Epithelial cell of esophagus (primary cell): ENCODE measurements at regions not wholly inside any gene's neighbourhood (a gene's known extent, or its start where the extent isn't known, plus 50 kb on each side); places are given as distances from the start of the nearest gene placed in this dataset.

Experiments
- DNase-seq: peaks from one replicate; pipeline ENCODE4 v3.0.0; 2010; ENCODE audit warnings: low read depth
- H3K4me3 ChIP-seq: 2 replicates; pipeline ENCODE4 v1.5.1; 2011; ENCODE audit warnings: mild to moderate bottlenecking, low read length, control low read depth
- TF ChIP-seq, protein P1 (sequence below): IDR thresholded peaks from 2 replicates; pipeline ENCODE4 v1.5.1; 2011; ENCODE audit warnings: low read depth, mild to moderate bottlenecking, low read length, control low read depth, inconsistent platforms; ENCODE audit not compliant: insufficient read depth; ENCODE audit errors: missing control alignments

- H3K4me3 ChIP-seq: no peak overlapping the region
- TF ChIP-seq, protein P1, sequence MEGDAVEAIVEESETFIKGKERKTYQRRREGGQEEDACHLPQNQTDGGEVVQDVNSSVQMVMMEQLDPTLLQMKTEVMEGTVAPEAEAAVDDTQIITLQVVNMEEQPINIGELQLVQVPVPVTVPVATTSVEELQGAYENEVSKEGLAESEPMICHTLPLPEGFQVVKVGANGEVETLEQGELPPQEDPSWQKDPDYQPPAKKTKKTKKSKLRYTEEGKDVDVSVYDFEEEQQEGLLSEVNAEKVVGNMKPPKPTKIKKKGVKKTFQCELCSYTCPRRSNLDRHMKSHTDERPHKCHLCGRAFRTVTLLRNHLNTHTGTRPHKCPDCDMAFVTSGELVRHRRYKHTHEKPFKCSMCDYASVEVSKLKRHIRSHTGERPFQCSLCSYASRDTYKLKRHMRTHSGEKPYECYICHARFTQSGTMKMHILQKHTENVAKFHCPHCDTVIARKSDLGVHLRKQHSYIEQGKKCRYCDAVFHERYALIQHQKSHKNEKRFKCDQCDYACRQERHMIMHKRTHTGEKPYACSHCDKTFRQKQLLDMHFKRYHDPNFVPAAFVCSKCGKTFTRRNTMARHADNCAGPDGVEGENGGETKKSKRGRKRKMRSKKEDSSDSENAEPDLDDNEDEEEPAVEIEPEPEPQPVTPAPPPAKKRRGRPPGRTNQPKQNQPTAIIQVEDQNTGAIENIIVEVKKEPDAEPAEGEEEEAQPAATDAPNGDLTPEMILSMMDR: no peak
- no peak for DNase-seq
These were observed 68.9 kb downstream of the NCR2 start for GRCh38 chr6:41404182-41404845.

DNA sequence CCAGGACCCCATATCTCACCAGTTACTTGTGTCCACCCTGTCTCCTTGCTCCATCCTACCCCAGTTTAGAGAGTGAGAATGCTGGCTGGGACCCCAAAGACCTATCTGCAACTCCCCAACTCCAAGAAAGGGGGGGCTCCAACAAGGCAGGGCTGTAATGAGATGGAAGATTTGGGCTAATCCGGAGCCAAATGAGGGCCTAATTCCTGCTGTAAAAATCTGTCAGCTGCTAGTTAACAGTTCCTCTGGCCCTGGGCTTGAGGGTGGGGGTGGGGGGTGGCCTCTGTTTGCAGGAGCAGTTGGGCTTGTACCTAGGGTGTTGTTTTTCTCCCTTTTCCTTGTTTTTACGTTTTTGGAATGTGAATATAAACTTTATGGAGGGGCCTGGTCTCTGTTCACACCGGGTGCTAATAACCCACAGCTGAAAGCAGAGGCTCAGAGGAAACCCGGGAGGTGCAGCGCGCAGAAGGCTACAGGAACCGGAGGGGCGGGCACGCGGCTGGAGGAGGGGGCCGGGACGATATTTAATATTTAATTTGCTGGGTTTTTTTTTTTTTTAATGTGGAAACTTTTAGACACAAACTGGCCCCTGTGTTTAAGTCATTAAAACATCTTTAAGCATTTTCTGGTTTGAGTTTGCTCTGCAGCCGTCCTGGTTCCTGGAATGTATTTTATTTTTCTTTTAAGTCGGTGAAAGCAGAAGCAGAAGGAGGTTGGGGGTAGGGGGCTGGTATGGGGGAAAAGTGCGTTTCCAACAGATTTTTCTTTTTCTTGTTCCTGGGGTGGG, 70.7 kb downstream of the NCR2 start:
- no peak for DNase-seq
- TF ChIP-seq, protein P1: no peak
- no peak overlapping the region for H3K4me3 ChIP-seq

DNA sequence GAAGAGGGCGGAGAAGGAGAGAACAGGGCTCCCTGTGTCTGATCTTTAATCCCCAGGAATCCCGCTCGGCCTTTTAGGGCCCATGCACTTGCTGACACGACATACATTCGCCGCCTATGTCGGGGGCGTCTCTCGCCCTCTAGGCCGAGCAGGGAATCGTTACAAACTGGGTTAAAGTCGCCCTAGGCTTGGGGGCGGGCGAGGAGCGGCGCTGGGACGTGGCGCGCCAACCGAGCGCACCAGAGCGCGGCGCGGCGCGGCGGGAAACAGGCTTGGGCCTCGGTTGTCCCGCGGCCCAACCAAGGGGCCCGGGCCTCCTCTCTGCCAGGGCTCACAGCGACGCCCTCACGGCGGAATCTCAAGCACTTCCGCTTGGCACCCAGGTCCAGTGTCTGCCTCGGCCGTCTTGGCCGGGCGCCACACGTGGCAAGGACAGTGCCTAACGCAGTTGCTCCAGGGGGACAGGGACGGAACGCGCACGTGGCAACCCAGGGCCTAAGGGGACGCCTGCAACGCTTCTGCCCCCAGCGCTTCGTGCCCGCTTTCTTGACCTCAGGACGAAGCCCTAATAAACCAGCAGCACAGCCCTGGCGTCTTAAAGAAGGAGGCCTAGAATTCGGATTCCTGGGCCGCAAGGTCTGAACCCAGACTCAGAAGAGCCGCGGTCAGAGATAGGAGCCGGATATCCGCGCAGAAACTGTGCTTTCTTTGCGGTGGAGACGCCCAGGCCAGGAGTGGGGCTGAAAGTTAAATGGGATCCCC, 71.5 kb downstream of the NCR2 start:
- TF ChIP-seq, protein P1: no peak
- H3K4me3 ChIP-seq: no peak overlapping the region
- DNase-seq: no peak

DNA sequence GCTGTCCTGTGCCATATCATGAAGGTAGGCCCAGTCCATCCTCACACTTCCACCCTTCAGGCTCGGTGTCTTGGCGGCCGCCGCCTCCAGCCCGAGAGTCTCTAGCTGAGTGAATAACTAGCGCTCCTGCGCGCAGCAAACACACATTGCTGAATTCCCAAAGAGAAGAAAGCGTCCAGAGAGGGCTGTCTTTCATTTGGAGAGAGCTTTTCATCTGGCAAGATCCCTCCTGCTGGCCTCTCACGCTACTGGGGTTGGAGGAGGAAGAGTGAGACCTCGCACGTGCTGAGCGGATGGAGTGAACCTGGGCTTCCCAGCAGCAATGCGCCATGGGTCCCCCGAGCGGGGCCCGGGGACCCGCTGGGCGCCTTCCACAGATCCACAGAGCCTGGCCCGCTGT, 73.2 kb downstream of the NCR2 start:
- no peak overlapping the region for H3K4me3 ChIP-seq
- TF ChIP-seq, protein P1: no peak
- no peak for DNase-seq

DNA sequence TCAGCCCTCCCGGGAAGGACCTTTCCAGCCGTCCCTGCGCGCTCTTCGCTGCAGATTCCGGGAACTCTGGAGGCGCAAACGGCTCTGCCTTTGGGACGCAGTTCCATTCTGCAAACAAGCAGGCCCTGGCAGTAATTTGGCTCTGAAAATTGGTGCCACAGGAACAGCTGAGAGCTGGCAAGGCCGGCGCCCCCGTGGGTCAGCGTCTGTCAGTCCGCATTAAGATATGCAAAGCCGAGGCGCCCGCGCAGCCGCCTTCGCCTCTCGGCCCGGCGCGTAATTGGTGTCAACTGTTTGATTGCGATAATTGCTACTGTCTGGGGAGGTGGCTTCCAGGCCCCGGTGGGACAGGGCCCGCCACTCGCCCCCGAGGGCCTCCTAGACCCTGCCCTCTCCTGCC, 73.6 kb downstream of the NCR2 start:
- no peak for DNase-seq
- no peak overlapping the region for H3K4me3 ChIP-seq
- TF ChIP-seq, protein P1: no peak

DNA sequence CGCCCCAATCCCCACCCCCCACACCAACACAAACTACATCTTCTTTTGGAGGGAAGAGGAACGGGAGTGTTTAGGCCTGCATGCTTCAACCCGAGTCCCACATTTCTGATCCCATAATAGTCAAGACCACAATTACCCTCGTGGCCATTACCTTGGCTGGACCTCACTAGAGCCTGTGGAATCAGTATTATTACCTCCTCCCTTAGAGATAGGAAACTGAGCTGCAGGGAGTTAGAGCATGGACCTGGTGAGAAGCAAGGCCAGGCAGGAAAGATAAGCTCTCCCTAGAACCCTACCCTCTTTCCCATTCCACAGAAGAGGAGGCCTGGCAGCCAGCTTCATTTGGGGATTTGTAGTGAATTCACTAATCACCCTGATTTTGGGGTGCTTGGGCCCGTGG, 74.1 kb downstream of the NCR2 start:
- DNase-seq: no peak
- TF ChIP-seq, protein P1: no peak
- no peak overlapping the region for H3K4me3 ChIP-seq
